Common myeloid progenitor, CD34-positive (primary cell): ENCODE measurements at regions not wholly inside any gene's neighbourhood (a gene's known extent, or its start where the extent isn't known, plus 50 kb on each side); places are given as distances from the start of the nearest gene placed in this dataset.

Source experiments
- CTCF ChIA-PET: fragments of 350-600 bp; sonication (Branson Sonifier 250); formaldehyde crosslinking; loops from one replicate; lab custom pipeline; 2021; ENCODE audit warnings: antibody characterized with exemption; lab: Charles Lee
- POLR2A ChIA-PET: fragments of 350-600 bp; sonication (Branson Sonifier 250); formaldehyde crosslinking; loops from one replicate; lab custom pipeline; 2021; ENCODE audit warnings: antibody characterized with exemption; lab: Charles Lee
- DNase-seq, 3 donors: peaks; one replicate each; pipeline versions ENCODE4 v3.0.0 to v3.0.0-alpha.2; 2013
- H3K27ac ChIP-seq, 2 experiments: 1 replicate in 1 of 2; 2 replicates in 1 of 2; pipeline ENCODE4 v1.7.0; 2013; ENCODE audit warnings: inconsistent platforms in 2 of 2, low read length in 2 of 2, mild to moderate bottlenecking in 2 of 2, low read depth in 1 of 2, moderate library complexity in 1 of 2; ENCODE audit not compliant: severe bottlenecking in 2 of 2, insufficient read depth in 1 of 2, poor library complexity in 1 of 2
- H3K27me3 ChIP-seq, 5 experiments: replicated peaks in 2 of 5; 1 replicate in 3 of 5; 2 replicates in 2 of 5; pipeline versions ENCODE4 v1.6.1 to v1.7.0; 2013; ENCODE audit warnings: low read length in 4 of 5, mild to moderate bottlenecking in 2 of 5, moderate library complexity in 2 of 5, inconsistent platforms in 1 of 5; ENCODE audit not compliant: insufficient read depth in 5 of 5, control insufficient read depth in 4 of 5
- H3K36me3 ChIP-seq, 4 experiments: 1 replicate in 2 of 4; 2 replicates in 2 of 4; pipeline versions ENCODE4 v1.6.1 to v1.7.0; 2013; ENCODE audit warnings: low read length in 3 of 4, control low read depth in 1 of 4, mild to moderate bottlenecking in 1 of 4; ENCODE audit not compliant: control insufficient read depth in 4 of 4, insufficient read depth in 4 of 4
- H3K4me1 ChIP-seq, 4 experiments: 1 replicate in 3 of 4; 2 replicates in 1 of 4; pipeline versions ENCODE4 v1.6.1 to v1.7.1; 2013; ENCODE audit warnings: low read length in 3 of 4, mild to moderate bottlenecking in 3 of 4, control low read depth in 1 of 4, inconsistent platforms in 1 of 4, moderate library complexity in 1 of 4; ENCODE audit not compliant: control insufficient read depth in 4 of 4, insufficient read depth in 4 of 4; ENCODE audit errors: control extremely low read depth in 1 of 4
- H3K4me3 ChIP-seq, 7 experiments: 1 replicate in 4 of 7; 2 replicates in 3 of 7; pipeline versions ENCODE4 v1.5.1 to v1.7.0; 2013; ENCODE audit warnings: mild to moderate bottlenecking in 7 of 7, low read length in 6 of 7, moderate library complexity in 6 of 7, inconsistent platforms in 2 of 7, low read depth in 2 of 7, control low read depth in 1 of 7; ENCODE audit not compliant: insufficient read depth in 4 of 7, control insufficient read depth in 1 of 7; ENCODE audit errors: extremely low read depth in 1 of 7
- H3K9me3 ChIP-seq, 5 experiments: 1 replicate in 4 of 5; 2 replicates in 1 of 5; pipeline versions ENCODE4 v1.6.1 to v1.7.1; 2013; ENCODE audit warnings: low read length in 4 of 5, mild to moderate bottlenecking in 2 of 5, inconsistent platforms in 1 of 5, low read depth in 1 of 5, moderate library complexity in 1 of 5; ENCODE audit not compliant: control insufficient read depth in 4 of 5, insufficient read depth in 2 of 5; ENCODE audit errors: control extremely low read depth in 1 of 5
- WGBS: methylation state at CpG from one replicate; pipeline ENCODE4 v1.1.5; 2013; ENCODE audit not compliant: insufficient coverage; 5-methylcytosine and 5-hydroxymethylcytosine counted together

DNA sequence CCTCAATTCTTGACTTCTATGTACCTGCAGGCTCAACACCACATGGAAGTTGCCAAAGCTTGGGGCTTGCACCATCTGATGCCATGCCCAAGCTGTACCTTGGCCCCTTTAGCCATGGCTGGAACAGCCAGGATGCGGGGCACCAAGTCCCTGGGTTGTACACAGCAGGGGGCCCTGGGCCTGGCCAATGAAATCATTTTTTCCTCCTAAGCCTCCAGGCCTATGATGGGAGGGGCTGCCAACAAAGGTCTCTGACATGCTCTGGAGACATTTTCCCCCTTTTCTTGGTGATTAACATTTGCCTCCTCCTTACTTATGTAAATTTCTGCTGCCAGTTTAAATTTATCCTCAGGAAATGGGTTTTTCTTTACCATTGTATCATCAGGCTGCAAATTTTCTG, 1428.1 kb downstream of the C4orf33 start:
- no peaks in the 10 kb centered on the region for H3K36me3 ChIP-seq
- ChIA-PET CTCF (no interaction called here), POLR2A (no interaction called here)
- H3K4me1 ChIP-seq: no peaks in the 10 kb centered on the region
- peaks cover 0 to 6% (median 4%) of the 10 kb centered on the region in 5 experiments for H3K9me3 ChIP-seq
- DNase-seq: no peak
- H3K4me3 ChIP-seq: no peak overlapping the region
- H3K27me3 ChIP-seq: no peaks in the 10 kb centered on the region
- 86% methylated on average over 1 of the region's 1 CpG for WGBS
- no peak overlapping the region for H3K27ac ChIP-seq

DNA sequence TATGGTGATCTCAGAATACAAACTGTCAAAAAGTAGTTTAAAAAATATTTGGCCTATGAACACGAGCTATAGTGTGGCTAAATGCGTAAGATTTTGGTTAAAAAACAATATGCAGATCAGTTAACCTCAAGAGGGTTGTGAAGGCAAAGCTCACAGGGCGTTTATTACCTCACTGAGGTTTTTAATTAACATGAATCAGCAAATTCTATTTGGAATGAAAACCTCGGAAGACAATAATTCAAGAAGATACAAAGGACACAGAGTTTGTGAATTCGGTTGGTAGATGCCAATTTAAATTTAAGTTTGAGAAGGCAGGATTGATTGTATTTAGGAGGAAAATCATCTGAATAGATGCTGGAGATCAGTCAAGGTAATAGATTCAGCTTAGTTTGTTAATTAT, 1434.6 kb downstream of the C4orf33 start:
- DNase-seq: no peak
- WGBS: 89% methylated on average over 5 of the region's 5 CpGs
- H3K27ac ChIP-seq: no peak overlapping the region
- ChIA-PET CTCF (no interaction called here), POLR2A (no interaction called here)
- H3K27me3 ChIP-seq: no peaks in the 10 kb centered on the region
- no peak overlapping the region for H3K4me3 ChIP-seq
- H3K9me3 ChIP-seq: no peaks in the 10 kb centered on the region
- H3K4me1 ChIP-seq: no peaks in the 10 kb centered on the region
- no peaks in the 10 kb centered on the region for H3K36me3 ChIP-seq

DNA sequence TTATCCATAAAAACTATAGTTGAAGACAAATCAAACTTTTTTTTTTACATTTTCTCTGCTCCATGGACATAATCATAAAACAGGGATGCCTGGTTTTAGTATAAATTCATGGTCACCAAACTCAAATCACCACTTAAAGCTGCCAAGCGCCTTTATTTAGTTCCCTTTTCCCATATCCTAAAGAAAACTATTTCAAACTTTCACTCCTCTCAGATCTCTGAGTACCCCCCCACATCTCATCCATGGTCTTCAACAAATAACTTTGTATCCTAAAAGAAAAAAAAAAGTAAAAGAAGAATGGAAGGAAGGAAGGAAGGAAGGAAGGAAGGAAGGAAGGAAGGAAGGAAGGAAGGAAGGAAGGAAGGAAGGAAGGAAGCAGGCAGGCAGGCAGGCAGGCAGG, 1438.7 kb downstream of the C4orf33 start:
- Histone ChIP-seq H3K9me3 (no peaks in the 10 kb centered on the region), H3K36me3 (no peaks in the 10 kb centered on the region), H3K4me3 (no peak overlapping the region), H3K27me3 (no peaks in the 10 kb centered on the region), H3K4me1 (no peaks in the 10 kb centered on the region), H3K27ac (no peak overlapping the region)
- DNase-seq: no peak
- ChIA-PET CTCF (no interaction called here), POLR2A (no interaction called here)
- 100% methylated on average over 1 of the region's 1 CpG for whole genome bisulfite sequencing

DNA sequence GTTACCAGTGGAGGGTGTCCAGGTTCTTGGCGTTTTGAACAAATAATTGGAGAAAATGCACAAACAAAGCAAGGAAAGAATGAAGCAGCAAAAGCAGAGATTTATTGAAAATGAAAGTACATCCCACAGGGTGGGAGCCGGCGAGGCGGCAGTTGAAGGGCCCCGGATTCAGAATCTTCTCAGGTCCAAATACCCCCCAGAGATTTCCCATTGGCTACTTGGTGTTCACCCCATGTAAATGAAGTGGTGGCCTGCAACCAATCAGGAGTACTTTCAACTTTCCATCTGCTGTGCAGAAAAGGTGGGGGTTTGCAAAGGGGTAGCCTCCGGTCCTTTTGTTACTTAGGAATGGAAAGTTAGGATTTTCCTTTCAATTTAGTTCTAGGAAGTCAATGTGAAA, 1447.0 kb downstream of the C4orf33 start:
- DNase-seq: no peak
- no peaks in the 10 kb centered on the region for H3K4me1 ChIP-seq
- WGBS: 100% methylated on average over 6 of the region's 6 CpGs
- no peaks in the 10 kb centered on the region for H3K27me3 ChIP-seq
- no peaks in the 10 kb centered on the region for H3K9me3 ChIP-seq
- CTCF ChIA-PET: no interaction called here
- POLR2A ChIA-PET: no interaction called here
- H3K4me3 ChIP-seq: no peak overlapping the region
- H3K27ac ChIP-seq: no peak overlapping the region
- H3K36me3 ChIP-seq: no peaks in the 10 kb centered on the region

DNA sequence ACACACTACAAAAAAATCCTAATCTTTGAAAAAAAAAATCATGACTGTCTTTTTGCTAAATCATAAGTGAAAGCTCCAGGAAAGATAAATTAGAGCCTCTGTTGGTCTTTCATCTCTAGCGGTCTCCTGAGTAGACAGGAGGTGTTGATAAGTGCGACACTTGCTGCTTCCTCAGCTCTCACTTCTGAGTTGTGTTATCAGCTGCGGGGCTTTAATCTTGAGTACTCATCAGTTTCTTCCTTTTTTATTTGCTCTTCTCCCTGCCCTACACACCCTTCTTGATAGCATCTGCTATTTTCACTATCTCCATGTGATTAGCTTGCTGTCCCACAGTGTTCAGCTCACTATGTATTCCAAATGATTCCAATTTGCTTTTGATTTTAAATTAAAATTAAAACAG, 1449.2 kb downstream of the C4orf33 start:
- ChIA-PET CTCF (no interaction called here), POLR2A (no interaction called here)
- DNase-seq: no peak
- no peak overlapping the region for H3K4me3 ChIP-seq
- no peaks in the 10 kb centered on the region for H3K27me3 ChIP-seq
- no peaks in the 10 kb centered on the region for H3K9me3 ChIP-seq
- H3K27ac ChIP-seq: no peak overlapping the region
- no peaks in the 10 kb centered on the region for H3K4me1 ChIP-seq
- H3K36me3 ChIP-seq: no peaks in the 10 kb centered on the region
- 71% methylated on average over 3 of the region's 3 CpGs for whole genome bisulfite sequencing

DNA sequence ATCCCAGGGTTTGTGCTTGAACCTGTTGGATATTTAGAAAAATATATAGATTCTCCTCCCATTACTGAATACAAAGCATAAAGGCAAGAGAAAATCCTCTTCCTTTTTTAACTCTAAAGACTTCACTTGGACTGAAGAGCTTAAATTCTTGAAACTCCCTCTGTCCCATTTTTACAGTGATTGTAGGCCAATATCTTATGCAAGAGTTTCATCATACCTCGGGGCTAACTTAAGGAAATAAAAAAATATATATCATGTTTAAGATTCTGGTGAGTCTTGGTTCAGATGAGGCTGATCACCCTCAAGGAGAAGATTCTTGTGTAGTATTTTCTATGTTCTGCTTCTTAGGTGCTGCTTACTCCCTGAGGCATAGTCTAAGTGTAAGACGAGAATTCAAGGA, 1449.6 kb downstream of the C4orf33 start:
- 100% methylated on average over 1 of the region's 2 CpGs for WGBS
- no peaks in the 10 kb centered on the region for H3K4me1 ChIP-seq
- CTCF ChIA-PET: no interaction called here

DNA sequence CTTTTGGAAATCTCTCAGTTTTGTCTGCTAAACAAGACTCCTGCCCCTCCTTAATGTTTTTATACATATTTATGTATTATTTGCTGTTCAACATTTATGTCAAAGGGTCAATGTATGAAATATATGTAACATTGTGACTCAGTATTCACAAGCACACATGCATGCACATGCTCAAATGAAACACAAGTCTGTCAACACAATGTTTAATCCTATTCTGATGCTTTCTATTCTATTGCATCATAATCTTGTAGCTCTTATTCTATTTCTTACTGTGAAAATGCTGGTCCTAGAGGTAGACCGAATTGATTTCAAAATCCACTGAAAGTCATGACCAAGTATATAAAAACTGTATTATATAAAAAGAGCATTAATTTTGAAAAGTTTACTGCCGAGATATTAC, 1463.3 kb downstream of the C4orf33 start:
- H3K4me3 ChIP-seq: no peak overlapping the region
- no peaks in the 10 kb centered on the region for H3K4me1 ChIP-seq
- no peak overlapping the region for H3K27ac ChIP-seq
- no peaks in the 10 kb centered on the region for H3K9me3 ChIP-seq
- WGBS: no CpG with 5 or more reads among the region's 2 CpGs
- ChIA-PET CTCF (no interaction called here), POLR2A (no interaction called here)
- H3K27me3 ChIP-seq: no peaks in the 10 kb centered on the region
- no peak for DNase-seq
- no peaks in the 10 kb centered on the region for H3K36me3 ChIP-seq

More for the DNA sequence above, 1449.6 kb downstream of the C4orf33 start:
- no peaks in the 10 kb centered on the region for H3K36me3 ChIP-seq
- DNase-seq: no peak
- H3K27ac ChIP-seq: no peak overlapping the region
- no peak overlapping the region for H3K4me3 ChIP-seq
- no peaks in the 10 kb centered on the region for H3K27me3 ChIP-seq
- POLR2A ChIA-PET: no interaction called here
- no peaks in the 10 kb centered on the region for H3K9me3 ChIP-seq
